DND-41 (cell line): ENCODE measurements at regions not wholly inside any gene's neighbourhood (a gene's known extent, or its start where the extent isn't known, plus 50 kb on each side); places are given as distances from the start of the nearest gene placed in this dataset.

Source experiments
- EZH2 ChIP-seq: IDR thresholded peaks from 3 replicates; pipeline ENCODE4 v1.6.1; 2012; ENCODE audit warnings: borderline replicate concordance, low read depth, mild to moderate bottlenecking, moderate library complexity, low read length, inconsistent platforms; ENCODE audit not compliant: severe bottlenecking
- TF ChIP-seq, protein P1 (sequence below): IDR thresholded peaks from 2 replicates; pipeline ENCODE4 v1.5.1; 2012; ENCODE audit warnings: borderline replicate concordance, low read length, moderate library complexity, mild to moderate bottlenecking; ENCODE audit not compliant: poor library complexity, severe bottlenecking; ENCODE audit errors: extremely low read depth

DNA sequence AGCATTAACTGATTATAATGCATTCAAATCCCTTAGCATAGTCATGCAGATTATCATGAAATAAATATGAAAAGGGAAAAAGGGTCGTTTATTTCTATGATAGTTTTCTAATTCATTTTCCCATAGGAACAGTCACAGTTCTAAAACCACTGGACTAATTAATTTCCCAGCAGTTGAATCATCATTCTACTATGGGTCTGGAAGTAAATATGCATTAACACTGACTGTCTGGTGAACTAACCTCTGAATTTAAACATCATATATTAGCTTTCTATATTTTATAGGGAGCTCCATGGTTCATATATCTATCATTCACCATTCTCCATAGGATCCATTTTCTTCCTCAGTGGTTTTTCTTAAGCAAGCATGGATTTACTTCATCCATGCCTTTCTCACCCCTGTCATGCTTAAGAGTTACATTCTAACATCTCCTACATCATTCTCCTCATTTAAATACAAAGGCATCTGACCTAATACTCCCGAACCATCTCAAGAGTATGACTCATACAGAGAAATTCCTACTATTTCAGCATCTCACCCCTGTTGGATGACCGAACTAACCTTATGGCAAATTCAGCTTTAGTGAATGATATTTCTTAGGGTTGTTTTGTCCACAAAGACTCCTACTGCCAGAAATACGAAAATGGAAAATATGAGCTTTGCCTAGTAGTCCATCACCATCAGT, 198.7 kb upstream of the ADAMTS3 start:
- TF ChIP-seq, protein P1, sequence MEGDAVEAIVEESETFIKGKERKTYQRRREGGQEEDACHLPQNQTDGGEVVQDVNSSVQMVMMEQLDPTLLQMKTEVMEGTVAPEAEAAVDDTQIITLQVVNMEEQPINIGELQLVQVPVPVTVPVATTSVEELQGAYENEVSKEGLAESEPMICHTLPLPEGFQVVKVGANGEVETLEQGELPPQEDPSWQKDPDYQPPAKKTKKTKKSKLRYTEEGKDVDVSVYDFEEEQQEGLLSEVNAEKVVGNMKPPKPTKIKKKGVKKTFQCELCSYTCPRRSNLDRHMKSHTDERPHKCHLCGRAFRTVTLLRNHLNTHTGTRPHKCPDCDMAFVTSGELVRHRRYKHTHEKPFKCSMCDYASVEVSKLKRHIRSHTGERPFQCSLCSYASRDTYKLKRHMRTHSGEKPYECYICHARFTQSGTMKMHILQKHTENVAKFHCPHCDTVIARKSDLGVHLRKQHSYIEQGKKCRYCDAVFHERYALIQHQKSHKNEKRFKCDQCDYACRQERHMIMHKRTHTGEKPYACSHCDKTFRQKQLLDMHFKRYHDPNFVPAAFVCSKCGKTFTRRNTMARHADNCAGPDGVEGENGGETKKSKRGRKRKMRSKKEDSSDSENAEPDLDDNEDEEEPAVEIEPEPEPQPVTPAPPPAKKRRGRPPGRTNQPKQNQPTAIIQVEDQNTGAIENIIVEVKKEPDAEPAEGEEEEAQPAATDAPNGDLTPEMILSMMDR: no peak
- no peak for TF ChIP-seq EZH2
